ENCODE measurements at regions not wholly inside any gene's neighbourhood (a gene's known extent, or its start where the extent isn't known, plus 50 kb on each side); places are given as distances from the start of the nearest gene placed in this dataset.

DNA sequence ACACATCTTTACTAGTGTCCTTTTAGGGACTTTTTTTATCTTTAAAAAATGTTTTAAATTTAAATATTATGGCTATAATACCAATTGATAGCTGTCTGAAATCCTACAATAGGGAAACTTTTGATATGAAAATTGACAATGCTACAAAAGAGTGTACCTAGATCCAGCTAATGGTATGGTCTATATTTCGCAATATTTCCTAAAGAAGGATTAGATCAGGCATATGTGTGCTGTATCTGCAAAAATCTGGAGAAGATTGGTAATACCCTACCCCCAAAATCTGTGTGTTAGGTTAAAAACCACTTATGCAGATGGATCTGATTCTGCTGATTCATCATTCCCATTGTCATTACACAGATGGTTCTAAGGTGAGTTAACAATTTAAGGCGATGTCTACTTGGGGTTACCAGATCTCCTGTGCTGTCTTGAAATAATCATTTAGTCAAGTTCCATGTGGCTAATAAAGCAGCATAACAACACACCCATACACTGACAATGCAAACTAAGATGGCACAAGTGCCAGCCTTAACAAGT is 137.1 kb downstream of the GASK1B start:
- no peak for TF ChIP-seq CTCF (IDR thresholded peaks at IDR 0.05)
- TF ChIP-seq POLR2A (IDR thresholded peaks at IDR 0.05): no peak

Measured in uterus (tissue), 2 donors.